Mesenchymal stem cell (in vitro differentiated cells and primary cell): ENCODE measurements at regions not wholly inside any gene's neighbourhood (a gene's known extent, or its start where the extent isn't known, plus 50 kb on each side); places are given as distances from the start of the nearest gene placed in this dataset.

Experiments
- DNase-seq: peaks from one replicate; pipeline ENCODE4 v3.0.0-alpha.2; 2013
- H2AFZ ChIP-seq: one replicate; pipeline ENCODE4 v1.6.1; 2013; ENCODE audit warnings: low read depth, mild to moderate bottlenecking, control low read depth, inconsistent platforms, low read length, moderate library complexity
- H2AK5ac ChIP-seq: 2 replicates; pipeline ENCODE4 v1.6.1; 2013; ENCODE audit warnings: low read length, moderate library complexity, mild to moderate bottlenecking, inconsistent platforms; ENCODE audit not compliant: severe bottlenecking
- H2BK120ac ChIP-seq: one replicate; pipeline ENCODE4 v1.6.1; 2013; ENCODE audit warnings: low read depth, mild to moderate bottlenecking, inconsistent platforms, low read length, moderate library complexity
- H2BK12ac ChIP-seq, 2 experiments: one replicate each; pipeline ENCODE4 v1.6.1; 2013; ENCODE audit warnings: inconsistent platforms in 2 of 2, low read length in 2 of 2, mild to moderate bottlenecking in 2 of 2, moderate library complexity in 2 of 2, control low read depth in 1 of 2
- H2BK15ac ChIP-seq: one replicate; pipeline ENCODE4 v1.6.1; 2013; ENCODE audit warnings: mild to moderate bottlenecking, low read depth, inconsistent platforms; ENCODE audit not compliant: poor library complexity, severe bottlenecking
- H2BK5ac ChIP-seq: 2 replicates; pipeline ENCODE4 v1.6.1; 2013; ENCODE audit warnings: low read depth, mild to moderate bottlenecking, low read length, control low read depth, inconsistent platforms; ENCODE audit not compliant: poor library complexity, severe bottlenecking
- H3K14ac ChIP-seq, 2 experiments: one replicate each; pipeline ENCODE4 v1.6.1; 2013; ENCODE audit warnings: inconsistent platforms in 2 of 2, low read length in 2 of 2, control low read depth in 1 of 2, mild to moderate bottlenecking in 1 of 2, moderate library complexity in 1 of 2
- H3K18ac ChIP-seq, 2 experiments: one replicate each; pipeline ENCODE4 v1.6.1; 2013; ENCODE audit warnings: inconsistent platforms in 2 of 2, low read length in 2 of 2, control low read depth in 1 of 2, low read depth in 1 of 2, mild to moderate bottlenecking in 1 of 2
- H3K23ac ChIP-seq, 2 experiments: one replicate each; pipeline ENCODE4 v1.6.1; 2013; ENCODE audit warnings: inconsistent platforms in 2 of 2, low read length in 2 of 2, mild to moderate bottlenecking in 2 of 2, moderate library complexity in 2 of 2, control low read depth in 1 of 2
- H3K27ac ChIP-seq: 2 replicates; pipeline ENCODE4 v1.5.1; 2013; ENCODE audit warnings: mild to moderate bottlenecking, moderate library complexity, low read length, control low read depth, inconsistent platforms; ENCODE audit not compliant: poor library complexity, severe bottlenecking
- H3K27me3 ChIP-seq, 2 experiments: 2 replicates each; pipeline versions ENCODE4 v1.6.1 to v1.7.0; 2013; ENCODE audit warnings: low read length in 2 of 2, mild to moderate bottlenecking in 2 of 2, moderate library complexity in 2 of 2, control low read depth in 1 of 2, inconsistent platforms in 1 of 2; ENCODE audit not compliant: control insufficient read depth in 1 of 2, insufficient read depth in 1 of 2
- H3K36me3 ChIP-seq, 2 experiments: 2 replicates each; pipeline versions ENCODE4 v1.6.1 to v1.7.0; 2013; ENCODE audit warnings: low read length in 2 of 2, control low read depth in 1 of 2, inconsistent platforms in 1 of 2, low read depth in 1 of 2, mild to moderate bottlenecking in 1 of 2; ENCODE audit not compliant: insufficient read depth in 2 of 2, control insufficient read depth in 1 of 2
- H3K4ac ChIP-seq, 2 experiments: one replicate each; pipeline ENCODE4 v1.6.1; 2013; ENCODE audit warnings: inconsistent platforms in 2 of 2, low read length in 2 of 2, mild to moderate bottlenecking in 2 of 2, moderate library complexity in 2 of 2, control low read depth in 1 of 2, low read depth in 1 of 2
- H3K4me1 ChIP-seq: 2 replicates; pipeline ENCODE4 v1.6.1; 2013; ENCODE audit warnings: low read depth, low read length, control low read depth; ENCODE audit not compliant: control insufficient read depth, insufficient read depth
- H3K4me2 ChIP-seq: 2 replicates; pipeline ENCODE4 v1.6.1; 2013; ENCODE audit warnings: low read length, mild to moderate bottlenecking, inconsistent platforms; ENCODE audit not compliant: poor library complexity, severe bottlenecking
- H3K4me3 ChIP-seq, 2 experiments: 2 replicates each; pipeline versions ENCODE4 v1.5.1 to v1.7.0; 2013; ENCODE audit warnings: low read length in 2 of 2, mild to moderate bottlenecking in 2 of 2, control low read depth in 1 of 2, low read depth in 1 of 2; ENCODE audit not compliant: insufficient read depth in 1 of 2
- H3K79me1 ChIP-seq: replicated peaks from 2 replicates; pipeline ENCODE4 v1.6.1; 2013; ENCODE audit warnings: mild to moderate bottlenecking, control low read depth, low read length, inconsistent platforms; ENCODE audit not compliant: poor library complexity, severe bottlenecking
- H3K9ac ChIP-seq: 2 replicates; pipeline ENCODE4 v1.7.0; 2013; ENCODE audit warnings: mild to moderate bottlenecking, low read length, moderate library complexity
- H3K9me3 ChIP-seq: 2 replicates; pipeline ENCODE4 v1.7.0; 2013; ENCODE audit warnings: mild to moderate bottlenecking, low read length; ENCODE audit not compliant: control insufficient read depth
- H4K8ac ChIP-seq: one replicate; pipeline ENCODE4 v1.6.1; 2013; ENCODE audit warnings: inconsistent platforms, mild to moderate bottlenecking, low read length, moderate library complexity
- H4K91ac ChIP-seq: one replicate; pipeline ENCODE4 v1.6.1; 2013; ENCODE audit warnings: mild to moderate bottlenecking, low read length, inconsistent platforms
- WGBS: methylation state at CpG from one replicate; pipeline ENCODE4 v1.1.7; 2013; ENCODE audit warnings: mixed read lengths; 5-methylcytosine and 5-hydroxymethylcytosine counted together

DNA sequence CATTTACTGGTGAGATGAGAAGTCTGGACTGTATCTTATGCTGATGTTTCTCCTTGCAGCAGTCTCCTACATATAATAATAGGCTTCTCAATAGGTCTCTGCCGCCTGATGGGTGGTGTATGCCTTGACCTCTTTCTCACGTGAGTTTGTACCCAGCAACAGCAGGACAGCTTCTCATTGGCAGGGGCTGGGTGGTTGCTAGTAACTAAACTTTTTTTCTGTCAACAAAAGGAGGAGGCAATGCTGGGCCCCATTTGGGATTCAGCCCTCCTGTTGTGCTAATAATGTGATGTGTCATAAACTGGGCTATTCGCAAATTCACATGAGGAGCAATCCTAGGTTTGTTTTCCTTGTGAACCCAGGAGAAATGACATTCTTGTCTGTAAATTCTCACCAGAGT lies 533.6 kb downstream of the GATA3 start:
- H3K18ac ChIP-seq = no peak overlapping the region

GRCh38 chr10:8590518-8590917 lies 536.0 kb downstream of the GATA3 start:
- Histone ChIP-seq H2BK15ac (no peak overlapping the region), H2BK120ac (no peak overlapping the region), H3K18ac (no peak overlapping the region), H3K9me3 (no peaks in the 10 kb centered on the region), H2BK5ac (no peak overlapping the region), H3K14ac (no peak overlapping the region), H3K4me2 (no peak overlapping the region), H3K27me3 (no peaks in the 10 kb centered on the region), H3K27ac (no peak overlapping the region), H3K4me1 (no peaks in the 10 kb centered on the region), H3K4ac (no peak overlapping the region), H3K9ac (no peak overlapping the region), H2BK12ac (no peak overlapping the region), H3K79me1 (no peaks in the 10 kb centered on the region), H4K91ac (no peak overlapping the region), H2AK5ac (no peak overlapping the region), H2AFZ (no peak overlapping the region), H3K4me3 (no peak overlapping the region), H3K23ac (no peak overlapping the region), H3K36me3 (no peaks in the 10 kb centered on the region), H4K8ac (no peak overlapping the region)
- no peak for DNase-seq

More for the DNA sequence above, 533.6 kb downstream of the GATA3 start:
- no peaks in the 10 kb centered on the region for H3K27me3 ChIP-seq
- WGBS = 71% methylated on average over 3 of the region's 3 CpGs
- no peak for DNase-seq
- H3K36me3 ChIP-seq = no peaks in the 10 kb centered on the region
- H3K4me3 ChIP-seq = no peak overlapping the region
- no peak overlapping the region for H3K23ac ChIP-seq
- no peaks in the 10 kb centered on the region for H3K4me1 ChIP-seq
- peaks cover 4% of the 10 kb centered on the region for H3K9me3 ChIP-seq
- no peak overlapping the region for H2AFZ ChIP-seq
- no peak overlapping the region for H2BK120ac ChIP-seq
- H3K4me2 ChIP-seq = no peak overlapping the region
- no peak overlapping the region for H2AK5ac ChIP-seq
- no peaks in the 10 kb centered on the region for H3K79me1 ChIP-seq
- H3K14ac ChIP-seq = no peak overlapping the region
- no peak overlapping the region for H4K91ac ChIP-seq
- no peak overlapping the region for H2BK15ac ChIP-seq
- H2BK5ac ChIP-seq = no peak overlapping the region
- no peak overlapping the region for H3K9ac ChIP-seq
- H3K4ac ChIP-seq = no peak overlapping the region
- no peak overlapping the region for H2BK12ac ChIP-seq
- no peak overlapping the region for H3K27ac ChIP-seq
- H4K8ac ChIP-seq = no peak overlapping the region

DNA sequence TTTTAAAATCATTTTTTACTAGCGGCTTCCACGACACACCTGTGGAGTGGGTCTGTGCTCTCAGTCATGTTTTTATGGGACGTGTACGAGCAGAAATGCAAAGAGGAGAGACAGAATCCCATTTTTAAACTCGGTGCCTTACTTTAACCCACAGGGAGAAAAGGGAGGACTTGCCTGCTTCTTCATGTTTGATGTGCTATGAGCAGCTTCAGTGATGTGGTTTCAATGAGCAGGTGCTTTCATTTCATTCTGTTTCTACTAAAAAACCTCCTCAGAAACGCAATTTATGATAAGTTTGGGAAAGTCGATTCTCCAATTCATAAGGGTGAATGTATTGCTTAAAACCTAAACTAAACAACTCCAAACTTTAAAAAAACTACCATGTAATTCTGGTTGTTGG lies 537.2 kb downstream of the GATA3 start:
- DNase-seq = no peak
- 97% methylated on average over 5 of the region's 7 CpGs for WGBS

GRCh38 chr10:8594176-8594575 lies 539.7 kb downstream of the GATA3 start:
- no peaks in the 10 kb centered on the region for H3K36me3 ChIP-seq
- no peaks in the 10 kb centered on the region for H3K27me3 ChIP-seq
- H2BK15ac ChIP-seq = no peak overlapping the region
- H4K8ac ChIP-seq = no peak overlapping the region
- no peak overlapping the region for H3K4me3 ChIP-seq
- H4K91ac ChIP-seq = no peak overlapping the region
- no peaks in the 10 kb centered on the region for H3K79me1 ChIP-seq
- no peak overlapping the region for H3K14ac ChIP-seq
- H2BK12ac ChIP-seq = no peak overlapping the region
- H2AK5ac ChIP-seq = no peak overlapping the region
- no peaks in the 10 kb centered on the region for H3K9me3 ChIP-seq
- no peak overlapping the region for H3K4me2 ChIP-seq
- no peak overlapping the region for H2BK5ac ChIP-seq
- H3K23ac ChIP-seq = no peak overlapping the region
- H3K9ac ChIP-seq = no peak overlapping the region
- H2BK120ac ChIP-seq = no peak overlapping the region
- no peak overlapping the region for H3K4ac ChIP-seq
- H3K4me1 ChIP-seq = no peaks in the 10 kb centered on the region
- WGBS = 77% methylated on average over 8 of the region's 8 CpGs
- H3K18ac ChIP-seq = no peak overlapping the region
- no peak overlapping the region for H2AFZ ChIP-seq
- DNase-seq = no peak
- no peak overlapping the region for H3K27ac ChIP-seq

More for the DNA sequence above, 537.2 kb downstream of the GATA3 start:
- no peaks in the 10 kb centered on the region for H3K27me3 ChIP-seq
- H3K4me1 ChIP-seq = no peaks in the 10 kb centered on the region
- no peaks in the 10 kb centered on the region for H3K79me1 ChIP-seq
- no peak overlapping the region for H3K4ac ChIP-seq
- no peak overlapping the region for H3K27ac ChIP-seq
- no peaks in the 10 kb centered on the region for H3K36me3 ChIP-seq
- no peak overlapping the region for H3K9ac ChIP-seq
- H2BK5ac ChIP-seq = no peak overlapping the region
- no peak overlapping the region for H3K23ac ChIP-seq
- H2BK15ac ChIP-seq = no peak overlapping the region
- no peak overlapping the region for H3K14ac ChIP-seq
- no peak overlapping the region for H2BK120ac ChIP-seq
- H3K4me2 ChIP-seq = no peak overlapping the region
- no peak overlapping the region for H4K8ac ChIP-seq
- H2AFZ ChIP-seq = no peak overlapping the region
- H3K4me3 ChIP-seq = no peak overlapping the region
- H3K18ac ChIP-seq = no peak overlapping the region
- H3K9me3 ChIP-seq = no peaks in the 10 kb centered on the region
- H2AK5ac ChIP-seq = no peak overlapping the region
- no peak overlapping the region for H2BK12ac ChIP-seq
- no peak overlapping the region for H4K91ac ChIP-seq
